H1 (cell line): ENCODE measurements at regions not wholly inside any gene's neighbourhood (a gene's known extent, or its start where the extent isn't known, plus 50 kb on each side); places are given as distances from the start of the nearest gene placed in this dataset.

ENCODE experiments used
- CTCF ChIA-PET: fragments of 300-600 bp; sonication (Branson Sonifier 250); formaldehyde crosslinking; loops from one replicate; lab custom pipeline; 2021; ENCODE audit not compliant: partially characterized antibody; lab: Charles Lee
- POLR2A ChIA-PET: fragments of 300-600 bp; sonication (Branson Sonifier 250); formaldehyde crosslinking; loops from one replicate; lab custom pipeline; 2021; ENCODE audit warnings: inconsistent platforms; ENCODE audit not compliant: partially characterized antibody; lab: Charles Lee
- DNase-seq, 2 experiments: peaks; one replicate each; pipeline versions ENCODE4 v3.0.0 to v3.0.0-alpha.2; 2010 to 2022; ENCODE audit warnings: low spot score in 2 of 2, low read depth in 1 of 2, mixed read lengths in 1 of 2
- FAIRE-seq: peaks from 2 replicates; lab custom pipeline; 2011; peaks lifted over from hg19 to GRCh38; lab: Jason Lieb, UNC
- H2AFZ ChIP-seq: 2 replicates; pipeline ENCODE4 v1.8.1; 2012; ENCODE audit warnings: low read length, inconsistent platforms
- H2AK5ac ChIP-seq: 2 replicates; pipeline ENCODE4 v1.6.1; 2013; ENCODE audit warnings: low read depth, low read length
- H2BK120ac ChIP-seq: replicated peaks from 2 replicates; pipeline ENCODE3; 2013; ENCODE audit warnings: low read depth, low read length, inconsistent platforms
- H2BK12ac ChIP-seq: 2 replicates; pipeline ENCODE4 v1.6.1; 2013; ENCODE audit warnings: low read depth, low read length
- H2BK15ac ChIP-seq: 2 replicates; pipeline ENCODE4 v1.6.1; 2013; ENCODE audit warnings: low read length
- H2BK20ac ChIP-seq: 2 replicates; pipeline ENCODE4 v1.6.1; 2013; ENCODE audit warnings: low read length
- H2BK5ac ChIP-seq: 2 replicates; pipeline ENCODE4 v1.6.1; 2013; ENCODE audit warnings: low read depth, low read length
- H3K14ac ChIP-seq: 2 replicates; pipeline ENCODE4 v1.6.1; 2013; ENCODE audit warnings: inconsistent platforms; ENCODE audit not compliant: insufficient read length
- H3K18ac ChIP-seq: 2 replicates; pipeline ENCODE4 v1.6.1; 2013; ENCODE audit warnings: low read length; ENCODE audit errors: extremely low read depth
- H3K23ac ChIP-seq: 2 replicates; pipeline ENCODE4 v1.6.1; 2013; ENCODE audit warnings: inconsistent platforms; ENCODE audit not compliant: insufficient read length
- H3K23me2 ChIP-seq: 2 replicates; pipeline ENCODE4 v1.6.1; 2013; ENCODE audit warnings: low read depth, low read length
- H3K27ac ChIP-seq: 2 replicates; pipeline ENCODE4 v1.6.1; 2011; ENCODE audit warnings: low read depth, low read length, inconsistent platforms
- H3K27me3 ChIP-seq, 4 experiments: replicated peaks in 1 of 4; 1 replicate in 1 of 4; 2 replicates in 3 of 4; pipeline versions ENCODE4 v1.6.1 to v1.8.1; 2011 to 2013; ENCODE audit warnings: low read length in 3 of 4, mild to moderate bottlenecking in 3 of 4, inconsistent platforms in 2 of 4, mixed read lengths in 2 of 4, moderate library complexity in 1 of 4; ENCODE audit not compliant: control insufficient read depth in 3 of 4, insufficient read depth in 3 of 4; ENCODE audit errors: extremely low read depth in 1 of 4
- H3K36me3 ChIP-seq, 4 experiments: 2 replicates each; pipeline versions ENCODE4 v1.6.1 to v1.8.1; 2011 to 2013; ENCODE audit warnings: mild to moderate bottlenecking in 4 of 4, low read length in 3 of 4, moderate library complexity in 2 of 4, control low read depth in 1 of 4, inconsistent platforms in 1 of 4; ENCODE audit not compliant: insufficient read depth in 4 of 4, control insufficient read depth in 2 of 4
- H3K4ac ChIP-seq: replicated peaks from 2 replicates; pipeline ENCODE3; 2013; ENCODE audit warnings: low read length, low read depth, mixed read lengths, inconsistent platforms; ENCODE audit not compliant: insufficient read length
- H3K4me1 ChIP-seq, 4 experiments: replicated peaks in 1 of 4; 1 replicate in 1 of 4; 2 replicates in 3 of 4; pipeline versions ENCODE4 v1.6.1 to v1.8.1; 2011 to 2013; ENCODE audit warnings: low read length in 3 of 4, inconsistent platforms in 2 of 4, mixed read lengths in 1 of 4; ENCODE audit not compliant: insufficient read depth in 4 of 4, control insufficient read depth in 3 of 4
- H3K4me2 ChIP-seq, 2 experiments: 2 replicates each; pipeline versions ENCODE4 v1.6.1 to v1.8.1; 2011 to 2013; ENCODE audit warnings: low read depth in 2 of 2, low read length in 2 of 2, control low read depth in 1 of 2, inconsistent platforms in 1 of 2, mild to moderate bottlenecking in 1 of 2; ENCODE audit not compliant: insufficient read depth in 1 of 2
- H3K4me3 ChIP-seq, 4 experiments: fragments of 200-600, 300-600 bp in 1 of 4; sonication (generic), shearing (Covaris generic), sonication (Bioruptor Twin) in 1 of 4; 2 replicates each; pipeline versions ENCODE4 v1.5.1 to v1.8.1; 2011 to 2016; ENCODE audit warnings: low read length in 4 of 4, low read depth in 3 of 4, control low read depth in 2 of 4, inconsistent platforms in 2 of 4, mild to moderate bottlenecking in 2 of 4, mixed read lengths in 1 of 4, moderate library complexity in 1 of 4; ENCODE audit not compliant: insufficient read depth in 2 of 4; ENCODE audit errors: extremely low read depth in 1 of 4
- H3K56ac ChIP-seq: replicated peaks from 2 replicates; pipeline ENCODE3; 2013; ENCODE audit warnings: low read depth, mild to moderate bottlenecking, mixed read lengths, low read length, inconsistent platforms; ENCODE audit not compliant: insufficient read length
- H3K79me1 ChIP-seq: 2 replicates; pipeline ENCODE4 v1.6.1; 2013; ENCODE audit warnings: low read depth, low read length, control low read depth
- H3K79me2 ChIP-seq, 2 experiments: 2 replicates each; pipeline versions ENCODE4 v1.6.1 to v1.8.1; 2012 to 2013; ENCODE audit warnings: low read length in 2 of 2, mild to moderate bottlenecking in 2 of 2, inconsistent platforms in 1 of 2; ENCODE audit not compliant: insufficient read depth in 2 of 2, control insufficient read depth in 1 of 2
- H3K9ac ChIP-seq, 4 experiments: replicated peaks in 1 of 4; 1 replicate in 1 of 4; 2 replicates in 3 of 4; pipeline versions ENCODE4 v1.6.1 to v1.8.1; 2011 to 2013; ENCODE audit warnings: low read depth in 3 of 4, low read length in 3 of 4, control low read depth in 2 of 4, mild to moderate bottlenecking in 2 of 4, moderate library complexity in 2 of 4, inconsistent platforms in 1 of 4; ENCODE audit errors: extremely low read depth in 1 of 4
- H3K9me3 ChIP-seq, 2 experiments: 2 replicates each; pipeline versions ENCODE4 v1.6.1 to v1.8.1; 2012 to 2013; ENCODE audit warnings: mild to moderate bottlenecking in 2 of 2, moderate library complexity in 2 of 2, control low read depth in 1 of 2, inconsistent platforms in 1 of 2, low read depth in 1 of 2, low read length in 1 of 2, mixed read lengths in 1 of 2; ENCODE audit not compliant: insufficient read depth in 2 of 2
- H4K20me1 ChIP-seq, 2 experiments: replicated peaks in 1 of 2; 2 replicates each; pipeline versions ENCODE3 to v1.8.1; 2011 to 2013; ENCODE audit warnings: inconsistent platforms in 2 of 2, low read length in 2 of 2, mild to moderate bottlenecking in 1 of 2; ENCODE audit not compliant: insufficient read depth in 2 of 2, control insufficient read depth in 1 of 2
- H4K5ac ChIP-seq: 2 replicates; pipeline ENCODE4 v1.6.1; 2013; ENCODE audit warnings: low read length, low read depth, mixed read lengths, inconsistent platforms; ENCODE audit not compliant: insufficient read length
- H4K8ac ChIP-seq: 2 replicates; pipeline ENCODE4 v1.8.0; 2013; ENCODE audit warnings: mild to moderate bottlenecking, moderate library complexity, low read length, inconsistent platforms; ENCODE audit not compliant: insufficient read depth; ENCODE audit errors: extremely low read depth
- H4K91ac ChIP-seq: replicated peaks from 2 replicates; pipeline ENCODE3; 2013; ENCODE audit warnings: low read length, mixed read lengths, inconsistent platforms; ENCODE audit not compliant: insufficient read length
- CBX8 ChIP-seq: fragments of 300-800, 300-1000 bp; sonication (generic); IDR thresholded peaks from 2 replicates; pipeline ENCODE4 v1.7.1; 2016; ENCODE audit warnings: low read depth, low read length, borderline replicate concordance
- CHD1 ChIP-seq: IDR thresholded peaks from 2 replicates; pipeline ENCODE4 v1.6.1; 2012; ENCODE audit warnings: low read depth, low read length, improper control_type of control experiment
- E2F6 ChIP-seq: IDR thresholded peaks from 2 replicates; pipeline ENCODE4 v1.6.1; 2012; ENCODE audit warnings: inconsistent platforms
- JUND ChIP-seq: IDR thresholded peaks from 2 replicates; pipeline ENCODE4 v1.6.1; 2011; ENCODE audit warnings: mild to moderate bottlenecking, improper control_type of control experiment, low read length
- POLR2A ChIP-seq, 2 experiments: IDR thresholded peaks; 1 replicate in 1 of 2; 2 replicates in 1 of 2; pipeline ENCODE4 v1.6.1; 2011; ENCODE audit warnings: low read depth in 2 of 2, low read length in 2 of 2, mild to moderate bottlenecking in 2 of 2; ENCODE audit errors: control extremely low read depth in 1 of 2
- POLR2AphosphoS5 ChIP-seq: IDR thresholded peaks from 2 replicates; pipeline ENCODE4 v1.6.1; 2011; ENCODE audit warnings: low read depth, low read length
- SIRT6 ChIP-seq: IDR thresholded peaks from one replicate; pipeline ENCODE4 v1.7.1; 2012; ENCODE audit warnings: low read length, inconsistent platforms
- TAF1 ChIP-seq: IDR thresholded peaks from 2 replicates; pipeline ENCODE4 v1.6.1; 2011; ENCODE audit warnings: mild to moderate bottlenecking, low read depth, low read length
- TAF7 ChIP-seq: optimal IDR thresholded peaks from 2 replicates; pipeline ENCODE3; 2011; ENCODE audit warnings: low read depth, mild to moderate bottlenecking, inconsistent platforms, low read length, moderate library complexity, borderline replicate concordance

- Histone ChIP-seq H3K4me1 (no peaks in the 10 kb centered on the region), H3K23me2 (no peaks in the 10 kb centered on the region), H4K5ac (no peak overlapping the region), H2BK12ac (no peak overlapping the region), H2BK5ac (no peak overlapping the region), H3K9ac (no peak overlapping the region), H2AK5ac (no peak overlapping the region), H3K4me2 (no peak overlapping the region), H2BK15ac (no peak overlapping the region), H3K27ac (no peak overlapping the region), H4K91ac (no peak overlapping the region), H3K36me3 (peaks cover 0 to 10% (median 0%) of the 10 kb centered on the region in 4 experiments; a peak in 2 of 8 replicates), H3K4ac (no peak overlapping the region)
- POLR2A ChIA-PET: no interaction called here
- TF ChIP-seq POLR2A (IDR thresholded peaks at IDR 0.05; ENCODE audit: control extremely low read depth in 1 of 2, low read depth in 2 of 2, low read length in 2 of 2) (no peak), TAF1 (no peak), CHD1 (no peak), E2F6 (no peak), POLR2AphosphoS5 (no peak), CBX8 (no peak), TAF7 (no peak), SIRT6 (no peak), JUND (no peak)
- TF ChIP-seq, all 59 proteins: peak for 0
- H4K20me1 ChIP-seq: no peaks in the 10 kb centered on the region
- no peak overlapping the region for H3K14ac ChIP-seq
- H3K9me3 ChIP-seq: peaks cover 19 to 29% of the 10 kb centered on the region in 2 experiments
- no peak overlapping the region for H2BK120ac ChIP-seq
- no peak for DNase-seq
- no peaks in the 10 kb centered on the region for H3K79me2 ChIP-seq
- no peak overlapping the region for H3K18ac ChIP-seq
- no peak overlapping the region for H3K23ac ChIP-seq
- no peaks in the 10 kb centered on the region for H3K27me3 ChIP-seq
- H2AFZ ChIP-seq: no peak overlapping the region
- no peak for FAIRE-seq
- H2BK20ac ChIP-seq: no peak overlapping the region
- H4K8ac ChIP-seq: no peak overlapping the region
- no peaks in the 10 kb centered on the region for H3K79me1 ChIP-seq
- no peak overlapping the region for H3K4me3 ChIP-seq
- H3K56ac ChIP-seq: no peak overlapping the region
- CTCF ChIA-PET: no interaction called here
These were observed 505.3 kb upstream of the ZNF608 start for GRCh38 chr5:125251703-125252102.
